Left ventricle myocardium superior (tissue), 1 donor: ENCODE measurements at regions not wholly inside any gene's neighbourhood (a gene's known extent, or its start where the extent isn't known, plus 50 kb on each side); places are given as distances from the start of the nearest gene placed in this dataset.
"Not testable (repeated sequence)": the region's sequence is repeated elsewhere in the genome, so short reads cannot be mapped to it uniquely, and the experiment has no call there.

ENCODE experiments used
- ATAC-seq: fragments of 200-7000 bp; cut with Tn5 transposase; one replicate; pipeline ENCODE4 v1.9.1; 2020; ENCODE audit warnings: mild to moderate bottlenecking, moderate library complexity
- DNase-seq: peaks from one replicate; pipeline ENCODE4 v3.0.0-alpha.2; 2020
- intact Hi-C: fragments of 100-400 bp; cut with micrococcal nuclease; formaldehyde crosslinking; loops from one replicate; pipeline ENCODE4 v1.11.0; 2022
- donor health status: DM: no; HTN: yes; CAD: no; lungs with severe emphysema.

DNA sequence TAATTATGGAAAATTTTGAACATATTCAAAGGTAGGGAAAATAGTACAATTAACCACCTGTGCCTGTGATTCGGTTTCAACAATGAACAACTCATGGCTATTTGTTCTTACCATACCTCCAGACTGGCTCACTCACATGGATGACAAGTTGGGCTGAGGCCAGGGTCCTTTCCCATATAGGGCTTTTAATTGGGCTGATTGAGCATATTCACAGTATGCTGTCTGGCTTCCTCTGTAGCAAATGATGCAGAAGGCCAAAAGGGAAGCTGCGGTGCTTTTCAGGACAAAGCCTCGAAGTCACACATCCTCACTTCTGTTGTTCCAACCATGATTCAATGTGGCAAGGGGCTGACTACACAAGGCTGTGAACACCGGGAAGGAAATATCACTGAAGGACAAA lies 297.5 kb upstream of the SLC16A7 start:
- intact Hi-C loops, result no loop called here
- ATAC-seq (no peak), DNase-seq (no peak)

DNA sequence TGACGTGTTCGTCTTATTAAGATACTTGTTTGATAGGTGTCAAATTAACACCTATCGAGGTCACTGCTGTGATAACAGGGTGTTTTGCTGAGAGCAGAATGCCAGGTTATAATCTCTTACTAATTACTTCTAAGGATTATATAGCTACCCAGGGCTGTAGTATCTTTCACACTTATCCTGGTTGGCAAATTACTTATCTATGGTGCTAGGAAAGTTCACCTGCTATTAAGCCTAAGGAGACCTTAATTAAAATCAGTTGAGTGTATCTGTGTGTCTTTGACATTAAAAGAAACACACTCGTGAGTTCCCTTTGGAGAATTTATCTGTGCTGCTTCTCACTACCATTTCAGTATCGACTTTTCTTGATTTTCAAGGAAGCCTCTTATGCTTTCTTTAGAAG lies 301.6 kb upstream of the SLC16A7 start:
- intact Hi-C loops, result no loop called here
- ATAC-seq (no peak), DNase-seq (no peak)

DNA sequence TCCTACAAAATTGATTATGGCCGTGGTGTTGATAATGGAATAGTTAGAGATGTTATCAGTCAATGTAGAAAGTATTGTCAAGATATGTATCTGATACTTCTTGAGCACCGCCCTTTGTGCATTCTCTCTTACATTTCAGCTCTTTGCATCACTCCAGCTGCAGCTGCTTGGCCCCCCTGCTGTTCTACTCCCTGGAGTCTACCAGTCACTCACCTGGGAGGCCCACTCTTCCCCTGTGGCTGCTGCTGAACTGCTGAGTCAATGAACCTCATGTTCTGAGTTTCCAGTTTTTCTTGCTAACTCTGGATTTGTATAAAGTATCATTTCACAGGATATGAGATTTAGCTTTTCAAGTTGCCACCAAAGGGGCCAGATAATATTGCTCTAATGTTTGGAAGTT lies 312.8 kb upstream of the SLC16A7 start:
- intact Hi-C loops, result no loop called here
- no peak for DNase-seq
- ATAC-seq, result no peak

DNA sequence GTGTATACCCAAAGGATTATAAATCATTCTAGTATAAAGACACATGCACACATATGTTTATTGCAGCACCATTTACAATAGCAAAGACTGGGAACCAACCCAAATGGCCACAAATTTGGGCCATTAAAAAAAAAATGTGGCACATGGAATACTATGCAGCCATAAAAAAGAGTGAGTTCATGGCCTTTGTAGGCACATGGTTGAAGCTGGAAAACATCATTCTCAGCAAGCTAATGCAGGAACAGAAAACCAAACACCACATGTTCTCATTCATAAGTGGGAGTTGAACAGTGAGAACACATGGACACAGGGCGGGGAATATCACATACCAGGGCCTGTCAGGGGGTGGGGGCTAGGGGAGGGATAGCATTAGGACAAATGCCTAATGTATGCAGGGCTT lies 322.3 kb upstream of the SLC16A7 start:
- DNase-seq, intact Hi-C loops, ATAC-seq: not testable (repeated sequence)

DNA sequence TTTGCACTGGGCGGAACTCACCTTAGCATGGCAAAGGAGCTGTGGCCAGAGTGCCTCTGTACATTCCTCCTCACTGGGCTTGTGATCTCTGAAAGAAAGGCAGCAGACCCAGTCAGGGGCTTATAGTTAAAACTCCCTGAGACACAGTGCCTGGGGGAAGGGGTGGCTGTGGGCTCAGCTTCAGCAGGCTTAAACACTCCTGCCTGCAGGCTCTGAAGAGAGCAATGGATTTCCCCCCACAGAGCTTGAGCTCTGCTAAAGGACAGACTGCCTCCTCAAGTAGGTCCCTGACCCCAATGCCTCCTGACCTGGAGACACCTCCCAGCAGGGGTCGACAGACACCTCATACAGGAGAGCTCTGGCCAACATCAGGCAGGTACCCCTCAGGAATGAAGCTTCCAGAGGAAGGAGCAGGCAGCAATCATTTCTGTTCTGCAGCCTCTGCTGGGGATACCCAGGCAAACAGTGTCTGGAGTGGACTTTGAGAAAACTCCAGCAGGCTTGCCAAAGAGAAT lies 327.5 kb upstream of the SLC16A7 start:
- no peak for DNase-seq
- intact Hi-C loops, result no loop called here
- ATAC-seq, result no peak

DNA sequence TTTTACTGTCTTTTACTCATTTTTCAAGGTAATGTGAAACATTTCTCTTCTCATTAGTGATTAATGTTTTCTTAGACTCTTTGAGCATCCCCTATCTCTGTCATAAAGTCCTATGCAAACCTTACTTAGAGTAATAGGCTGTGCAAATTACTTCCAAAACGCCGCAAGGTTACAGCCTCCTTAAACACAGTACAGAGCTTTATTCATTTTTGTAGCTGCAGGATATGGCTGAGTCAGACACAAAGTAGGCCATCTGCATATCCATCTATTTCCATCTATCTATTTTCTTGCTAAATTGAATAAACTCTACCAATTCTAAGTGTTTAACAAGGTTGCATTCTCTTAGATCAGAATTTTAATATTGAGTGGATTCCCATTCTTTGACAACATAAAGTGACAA lies 335.6 kb upstream of the SLC16A7 start:
- intact Hi-C loops, result no loop called here
- ATAC-seq (no peak), DNase-seq (no peak)

DNA sequence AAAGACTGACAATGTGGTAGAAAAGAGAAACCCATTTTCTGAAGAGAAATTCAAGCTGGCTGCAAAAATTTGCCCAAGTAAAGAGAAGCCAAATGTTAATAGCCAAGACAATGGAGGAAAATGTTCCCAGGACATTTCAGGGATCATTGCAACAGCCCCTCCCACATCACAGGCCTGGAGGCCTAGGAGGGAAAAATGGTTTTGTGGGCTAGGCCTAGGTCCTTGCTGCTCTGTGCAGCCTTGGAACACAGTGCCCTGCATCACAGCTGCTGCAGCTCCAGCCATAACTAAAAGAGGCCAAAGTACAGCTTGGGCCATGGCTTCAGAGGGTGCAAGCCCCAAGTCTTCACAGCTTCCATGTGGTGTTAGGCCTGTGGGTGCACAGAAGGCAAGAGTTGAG lies 332.4 kb upstream of the LRIG3 start:
- DNase-seq (no peak), ATAC-seq (no peak)
- intact Hi-C loops, result no loop called here

DNA sequence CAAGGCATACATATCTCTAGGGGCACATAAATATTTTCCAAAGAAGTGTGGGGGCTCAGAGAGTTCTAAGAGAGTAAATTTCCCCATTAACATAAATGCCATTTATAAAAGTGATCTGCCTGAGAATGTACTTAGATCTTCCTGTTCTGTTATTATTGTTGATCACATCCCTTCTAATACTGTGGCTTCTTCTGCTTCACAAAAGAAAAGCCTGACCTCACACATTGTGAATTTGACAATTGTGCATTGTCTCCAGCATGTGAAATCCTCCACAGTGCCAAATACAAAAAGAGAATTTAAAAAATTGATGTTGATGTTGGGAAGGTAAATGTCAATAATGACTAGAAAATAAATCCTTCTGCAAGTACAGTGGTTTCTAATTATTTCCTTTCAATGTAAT lies 330.5 kb upstream of the LRIG3 start:
- intact Hi-C loops, result no loop called here
- DNase-seq, result no peak
- ATAC-seq, result no peak

DNA sequence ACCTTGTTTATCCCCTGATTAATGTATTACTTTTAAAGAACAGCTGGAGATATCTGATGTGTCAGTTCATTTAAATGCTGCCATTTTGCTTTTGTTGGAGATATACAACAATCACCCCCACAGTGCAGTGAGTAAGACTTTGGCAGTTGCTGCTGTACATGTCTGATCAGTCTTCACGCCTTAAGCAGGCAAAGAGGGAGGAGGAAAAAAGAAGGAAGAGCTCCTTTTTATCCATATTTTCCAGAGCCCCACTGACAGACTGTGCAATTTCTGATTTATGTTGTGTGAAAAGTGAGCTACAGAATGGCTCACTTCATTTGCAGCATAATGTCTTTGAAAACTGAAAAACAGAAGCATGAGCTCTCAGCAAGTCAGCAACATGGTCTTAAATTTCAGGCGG lies 319.7 kb upstream of the LRIG3 start:
- ATAC-seq (no peak), DNase-seq (no peak)
- intact Hi-C loops, result no loop called here

DNA sequence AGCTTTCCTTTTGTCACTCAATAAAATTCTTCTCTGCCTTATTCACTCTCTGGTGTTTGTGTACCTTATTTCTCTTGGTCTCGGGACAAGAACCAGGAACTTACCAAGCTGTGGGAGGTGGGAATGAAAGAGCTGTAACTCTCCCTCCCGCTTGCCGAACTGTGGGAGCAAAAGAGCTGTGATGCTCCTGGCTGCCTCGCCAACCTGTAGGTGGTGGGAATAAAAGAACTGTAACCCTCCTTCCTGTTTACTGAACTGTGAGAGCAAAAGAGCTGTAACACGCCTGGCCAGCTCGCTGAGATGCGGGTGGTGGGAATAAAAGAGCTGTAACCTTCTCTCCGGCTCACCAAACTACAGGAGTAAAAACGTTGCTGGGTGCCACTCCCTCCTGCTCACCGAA lies 314.1 kb upstream of the LRIG3 start:
- intact Hi-C loops, result no loop called here
- no peak for ATAC-seq
- no peak for DNase-seq

DNA sequence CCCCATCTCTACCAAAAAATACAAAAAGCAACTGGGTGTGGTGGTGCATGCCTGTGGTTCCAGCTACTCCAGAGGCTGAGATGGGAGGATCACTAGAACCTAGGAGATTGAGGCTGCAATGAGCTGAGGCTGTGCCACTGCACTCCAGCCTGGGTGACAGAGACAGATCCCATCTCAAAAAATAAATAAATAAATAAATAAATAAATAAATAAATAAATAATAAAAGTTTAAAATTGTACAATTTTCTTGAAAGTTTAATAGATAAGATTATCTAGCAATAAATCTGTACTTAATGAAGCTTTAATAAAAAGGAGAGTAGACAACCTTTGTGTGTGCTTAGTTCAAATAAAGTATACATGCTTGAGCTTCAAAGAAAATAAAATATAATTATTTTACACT lies 310.0 kb upstream of the LRIG3 start:
- intact Hi-C loops, result no loop called here

DNA sequence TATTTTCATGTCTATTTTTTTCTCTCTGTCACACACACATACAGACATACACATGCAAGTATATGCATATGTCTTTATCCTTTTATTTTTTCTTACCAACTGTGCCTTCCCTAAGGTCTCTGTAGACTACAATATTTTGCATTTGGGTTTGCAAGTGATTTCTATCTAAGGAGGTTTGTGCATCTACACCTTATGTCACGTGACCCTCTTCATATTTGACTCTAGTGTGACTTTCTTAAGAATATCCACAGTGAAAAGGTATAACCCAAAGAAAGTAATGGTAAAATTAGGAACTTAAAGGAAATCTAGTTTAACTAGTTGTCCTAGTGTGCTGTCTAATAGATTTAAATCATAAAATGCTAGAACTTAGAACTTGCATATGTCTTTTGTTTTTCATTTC lies 298.8 kb upstream of the LRIG3 start:
- ATAC-seq, result no peak
- intact Hi-C loops, result no loop called here

More for the DNA sequence above, 310.0 kb upstream of the LRIG3 start:
- no peak for DNase-seq
- no peak for ATAC-seq

DNA sequence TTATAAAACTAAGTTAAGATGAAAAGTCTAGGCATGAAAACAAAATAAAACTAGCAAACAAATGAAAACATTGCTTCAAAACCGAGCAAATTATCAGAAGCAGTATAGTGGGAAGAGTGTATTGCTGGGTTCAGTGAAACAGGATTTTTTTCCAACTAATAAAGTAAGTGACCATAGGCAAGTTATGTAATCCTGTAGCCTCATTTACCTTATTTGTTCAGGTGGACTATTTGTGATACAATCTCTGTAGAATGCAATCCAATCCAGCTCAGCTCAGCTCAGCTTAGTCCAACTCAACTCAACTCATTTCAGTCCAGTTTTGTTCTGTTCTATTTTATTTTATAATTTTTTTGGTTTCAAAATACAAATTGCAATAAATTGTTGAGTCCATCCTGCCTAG lies 276.7 kb upstream of the LRIG3 start:
- intact Hi-C loops, result no loop called here
- no peak for DNase-seq
- ATAC-seq, result no peak

More for the DNA sequence above, 298.8 kb upstream of the LRIG3 start:
- DNase-seq, result no peak

DNA sequence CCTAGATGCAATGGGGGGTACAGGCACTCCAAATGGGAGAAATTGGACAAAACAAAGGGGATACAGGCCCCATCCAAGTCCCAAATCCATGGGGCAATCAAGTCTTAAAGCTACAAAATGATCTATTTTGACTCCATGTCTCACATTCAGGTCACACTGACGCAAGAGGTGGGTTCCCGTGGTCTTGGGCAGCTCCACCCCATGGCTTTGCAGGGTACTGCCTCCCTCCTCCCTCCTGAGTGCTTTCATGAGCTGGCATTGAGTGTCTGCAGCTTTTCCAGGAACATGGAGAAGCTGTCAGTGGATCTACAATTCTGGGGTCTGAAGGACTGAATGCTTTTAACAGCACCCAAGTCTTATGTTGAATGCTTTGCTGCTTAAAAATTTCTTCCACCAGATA lies 274.5 kb upstream of the LRIG3 start:
- DNase-seq (no peak), ATAC-seq (no peak)
- intact Hi-C loops, result no loop called here

DNA sequence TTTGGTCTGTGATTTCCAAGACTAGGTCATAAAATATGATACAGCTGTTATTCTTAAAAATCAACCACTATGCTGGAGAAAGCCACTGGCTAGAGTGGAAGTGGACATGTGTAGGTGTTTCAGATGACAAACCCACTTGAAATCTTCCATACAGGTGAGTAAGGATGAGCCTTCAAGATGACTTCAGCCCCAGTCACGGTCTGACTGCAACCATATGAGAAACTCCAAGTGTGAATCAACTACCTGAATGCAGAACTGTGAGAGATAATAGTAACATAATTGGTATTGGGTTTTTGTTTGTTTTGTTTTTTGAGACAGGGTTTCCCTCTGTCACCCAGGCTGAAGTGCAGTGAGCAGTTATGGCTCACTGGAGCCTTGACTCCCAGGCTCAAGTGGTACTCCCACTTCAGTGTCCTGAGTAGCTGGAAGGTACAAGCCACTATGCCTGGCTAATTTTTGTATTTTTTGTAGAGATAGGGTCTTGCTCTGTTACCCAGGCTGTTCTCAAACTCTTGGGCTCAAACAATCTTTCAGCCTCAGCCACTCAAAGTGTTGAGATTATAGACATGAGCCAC lies 273.3 kb upstream of the LRIG3 start:
- intact Hi-C loops, result no loop called here
- DNase-seq, result no peak
- ATAC-seq, result no peak

DNA sequence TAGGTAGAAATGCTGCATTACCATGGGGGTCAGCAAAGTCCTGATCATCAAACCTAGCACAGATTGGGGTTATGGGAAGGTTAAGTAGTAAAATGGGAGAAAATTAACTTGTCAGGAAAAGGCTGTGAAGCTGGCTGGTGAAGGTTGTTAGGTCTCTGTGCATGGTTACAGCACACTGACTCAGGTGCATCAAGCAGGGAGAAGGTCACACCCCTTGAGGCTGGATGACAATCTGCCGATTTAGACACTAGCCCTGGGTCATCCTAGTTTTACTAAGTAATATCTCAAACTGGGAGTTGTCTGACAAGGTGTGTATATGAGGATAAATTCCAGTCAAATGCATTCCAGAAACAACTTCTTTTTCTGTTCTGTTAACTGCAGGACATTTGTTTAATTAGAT lies 271.1 kb upstream of the LRIG3 start:
- ATAC-seq (no peak), DNase-seq (no peak)
- intact Hi-C loops, result no loop called here

DNA sequence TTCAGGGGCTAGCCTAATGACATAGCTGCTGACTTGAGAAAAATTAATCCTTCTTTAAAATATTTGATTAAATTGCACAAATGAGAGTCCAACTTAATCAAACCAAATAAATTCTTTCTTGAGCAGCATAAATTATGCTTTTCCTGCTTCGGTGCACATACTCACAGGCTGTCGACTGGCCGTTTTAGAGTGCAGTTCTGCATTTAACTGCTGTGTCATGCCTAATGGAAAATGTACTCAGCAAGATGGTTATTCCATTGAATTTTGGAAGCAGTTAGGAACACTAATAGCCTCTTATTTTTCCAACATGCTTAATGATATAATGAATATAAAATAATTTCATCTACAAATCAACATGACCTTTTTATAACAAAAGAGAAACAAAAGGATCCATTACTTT lies 266.1 kb upstream of the LRIG3 start:
- ATAC-seq, result no peak
- intact Hi-C loops, result no loop called here
- DNase-seq, result no peak

DNA sequence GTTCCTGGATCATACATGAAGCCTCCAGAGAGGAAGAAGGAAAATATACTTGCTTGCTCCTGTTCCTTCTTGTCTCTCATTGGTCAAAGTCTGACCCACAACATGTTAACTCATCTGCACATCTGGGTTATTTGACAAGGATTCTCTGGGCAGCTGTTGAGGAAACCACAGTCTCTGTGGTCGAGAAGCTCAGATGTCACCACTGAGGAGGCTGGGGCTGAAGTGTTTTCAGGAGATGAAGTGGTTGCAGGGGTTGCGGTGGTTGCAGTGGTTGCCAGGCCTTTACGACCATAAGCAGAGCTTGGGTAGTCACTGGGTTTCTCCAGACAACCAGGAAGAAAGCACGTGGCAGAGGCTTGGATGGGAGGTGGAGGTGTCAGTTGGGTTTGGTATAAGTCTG lies 265.0 kb upstream of the LRIG3 start:
- no peak for ATAC-seq
- no peak for DNase-seq
- intact Hi-C loops, result no loop called here

DNA sequence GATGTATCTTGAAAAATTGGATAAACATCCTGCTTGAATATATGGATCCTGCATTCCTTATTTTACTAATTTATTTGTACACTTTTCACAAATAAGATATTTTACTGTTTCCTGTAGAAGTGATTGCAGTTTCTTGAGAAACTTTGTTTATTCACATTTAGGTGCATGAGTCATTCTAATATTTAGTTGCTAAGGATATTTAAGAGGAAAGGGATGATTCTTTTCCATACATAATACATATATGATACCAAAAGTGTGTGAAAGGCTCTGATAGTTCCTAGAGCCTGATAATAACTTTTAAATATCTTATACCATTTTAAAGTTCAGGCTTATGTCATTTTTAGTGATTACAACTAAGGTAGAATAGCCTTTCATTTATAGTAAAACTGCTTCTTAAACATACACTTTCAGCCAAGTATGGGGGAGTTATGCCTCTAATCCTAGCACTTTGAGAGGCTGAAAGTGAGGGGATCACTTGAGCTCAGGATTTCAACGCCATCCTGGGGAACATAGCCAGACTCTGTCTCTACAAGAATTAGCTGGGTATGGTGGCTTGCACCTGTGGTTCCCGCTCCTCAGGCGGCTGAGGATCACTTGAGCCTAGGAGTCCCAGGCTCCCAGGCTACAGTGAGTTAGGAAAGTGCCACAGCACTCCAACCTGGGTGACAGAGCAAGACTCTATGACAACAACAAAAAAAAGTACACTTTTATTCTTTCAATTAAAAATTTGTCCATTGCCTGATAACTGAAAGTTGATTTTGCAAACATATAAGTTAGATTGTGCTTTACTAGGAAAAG lies 262.6 kb upstream of the LRIG3 start:
- intact Hi-C loops, result no loop called here
- DNase-seq (no peak), ATAC-seq (no peak)

DNA sequence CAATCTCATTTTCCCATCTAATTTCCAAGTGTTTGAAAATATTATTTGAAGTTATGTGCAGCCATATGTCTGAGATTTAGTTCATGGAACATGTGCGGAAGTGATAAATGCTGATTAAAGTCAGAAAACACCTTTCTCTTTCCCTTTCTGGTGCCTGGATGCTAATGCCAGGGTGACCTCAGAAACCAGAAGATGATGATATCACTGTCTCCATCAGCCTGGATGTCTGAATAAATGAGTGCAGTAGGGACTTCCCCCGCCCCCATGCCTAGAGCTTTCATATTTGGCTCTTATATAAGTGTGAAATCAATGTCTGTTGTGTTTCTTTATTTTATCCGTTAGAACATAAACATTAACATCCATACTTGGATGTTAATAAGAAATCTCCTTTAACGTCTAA lies 261.9 kb upstream of the LRIG3 start:
- ATAC-seq (no peak), DNase-seq (no peak)
- intact Hi-C loops, result no loop called here

DNA sequence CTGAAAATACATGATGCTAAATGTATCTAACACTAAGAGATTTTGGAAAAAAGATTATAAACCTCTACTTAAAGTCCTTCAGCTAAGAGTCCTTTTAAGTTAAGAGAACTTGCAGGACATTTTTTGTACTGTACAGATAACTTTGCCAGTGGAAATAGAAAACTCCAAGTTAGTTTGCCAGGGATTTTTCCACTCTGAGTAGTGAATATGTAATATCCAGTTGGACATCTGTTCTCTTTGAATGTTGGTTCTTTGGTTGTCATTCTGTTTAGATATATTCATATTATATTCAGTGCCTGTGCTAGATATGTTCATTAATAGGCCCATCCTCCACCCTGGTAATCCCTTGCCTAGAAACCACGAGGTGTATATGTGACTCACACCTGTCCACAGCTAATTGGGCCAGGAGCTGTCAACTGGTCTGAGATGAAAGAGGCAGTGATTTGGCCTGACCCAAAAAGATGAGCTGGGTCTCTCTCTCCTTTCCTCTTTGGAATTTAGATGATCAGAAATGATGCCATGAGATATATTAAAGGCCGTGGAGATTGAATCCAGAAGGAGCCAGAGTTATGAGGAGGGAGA lies 261.0 kb upstream of the LRIG3 start:
- ATAC-seq (no peak), DNase-seq (no peak)
- intact Hi-C loops, result no loop called here
